Spleen (tissue), 11 donors: ENCODE measurements at regions not wholly inside any gene's neighbourhood (a gene's known extent, or its start where the extent isn't known, plus 50 kb on each side); places are given as distances from the start of the nearest gene placed in this dataset.
A peak's percentile ranks its signal among the peaks of the same experiment; 100 is the strongest.
"Not testable (repeated sequence)": the region's sequence is repeated elsewhere in the genome, so short reads cannot be mapped to it uniquely, and the experiment has no call there.

Experiments
- DNase-seq: peaks from one replicate; pipeline ENCODE4 v3.0.0-alpha.2; 2020
- H3K27ac ChIP-seq, 8 donors: fragments of 200-600 bp; sonication (generic) in 7 of 8; 1 replicate in 4 of 8; 2 replicates in 4 of 8; pipeline versions ENCODE4 v1.5.0 to v1.8.0; 2016 to 2021; ENCODE audit warnings: inconsistent platforms in 4 of 8, mild to moderate bottlenecking in 4 of 8, moderate library complexity in 1 of 8
- H3K27me3 ChIP-seq, 7 donors: fragments of 200-600 bp; sonication (generic) in 6 of 7; replicated peaks in 1 of 7; 1 replicate in 4 of 7; 2 replicates in 3 of 7; pipeline versions ENCODE4 v1.5.0 to v1.8.0; 2016 to 2021; ENCODE audit warnings: inconsistent platforms in 3 of 7, mild to moderate bottlenecking in 1 of 7
- H3K36me3 ChIP-seq, 6 donors: fragments of 200-600 bp; sonication (generic) in 5 of 6; 1 replicate in 4 of 6; 2 replicates in 2 of 6; pipeline versions ENCODE4 v1.5.0 to v1.8.0; 2016 to 2021; ENCODE audit warnings: inconsistent platforms in 2 of 6
- H3K4me1 ChIP-seq, 6 donors: fragments of 200-600 bp; sonication (generic) in 5 of 6; 1 replicate in 3 of 6; 2 replicates in 3 of 6; pipeline versions ENCODE4 v1.5.0 to v1.8.0; 2016 to 2021; ENCODE audit warnings: inconsistent platforms in 3 of 6
- H3K4me3 ChIP-seq, 8 donors: fragments of 200-600 bp; sonication (generic) in 7 of 8; 1 replicate in 4 of 8; 2 replicates in 4 of 8; pipeline versions ENCODE4 v1.5.0 to v1.8.0; 2016 to 2021; ENCODE audit warnings: inconsistent platforms in 4 of 8, mild to moderate bottlenecking in 4 of 8, moderate library complexity in 2 of 8
- H3K9me3 ChIP-seq, 8 donors: fragments of 200-600 bp; sonication (generic) in 7 of 8; 1 replicate in 4 of 8; 2 replicates in 4 of 8; pipeline versions ENCODE4 v1.5.0 to v1.8.0; 2016 to 2021; ENCODE audit warnings: inconsistent platforms in 4 of 8
- POLR2AphosphoS5 ChIP-seq, 3 donors: sonication (generic); formaldehyde crosslinking; IDR thresholded peaks; one replicate each; pipeline ENCODE4 v1.5.1; 2017; ENCODE audit warnings: antibody characterized with exemption in 3 of 3
- WGBS, 5 donors: extraction: QIAGEN DNeasy Blood & Tissue Kit in 3 of 5; methylation state at CpG; one replicate each; pipeline versions ENCODE4 v1.1.5 to v1.1.7; 2013 to 2018; 5-methylcytosine and 5-hydroxymethylcytosine counted together
- intact Hi-C: fragments of 100-400 bp; cut with DNase I; formaldehyde crosslinking; loops from one replicate; pipeline ENCODE4 v1.15.0; 2023; ENCODE audit warnings: low total_unique reads
- donor health status: healthy with polysubstance abuse.
- donor health status: DM: no; HTN: no; CAD: no; lungs with moderate emphysema.
- donor health status: DM: no; HTN: no; CAD: no.
- donor health status: Bipolar disorder and iron deficiency.
- donor health status: healthy.
- donor health status: DM: no; HTN: no; CAD: no.
- donor health status: DM: yes; HTN: yes; CAD: no.

DNA sequence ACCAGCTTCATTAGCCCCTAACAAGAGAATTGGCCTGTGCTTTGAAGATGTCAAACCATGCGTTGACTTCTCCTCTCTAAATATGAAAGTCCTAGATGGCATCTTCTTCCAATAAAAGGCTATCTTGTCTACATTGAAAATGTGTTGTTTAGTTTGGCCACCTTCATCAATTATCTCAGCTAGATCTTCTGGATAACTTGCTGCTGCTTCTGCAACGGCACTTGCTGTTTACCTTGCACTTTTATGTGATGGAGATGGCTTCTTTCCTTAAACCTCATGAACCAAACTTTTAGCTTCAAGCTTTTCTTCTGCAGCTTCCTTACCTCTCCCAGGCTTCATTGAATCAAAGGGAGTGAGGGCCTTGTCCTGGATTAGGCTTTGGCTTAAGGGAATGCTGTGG lies 58.6 kb upstream of the CSNK1E start:
- peaks cover 0 to 47% (median 8%) of the 10 kb centered on the region in 6 donors for H3K36me3 ChIP-seq
- H3K4me3 ChIP-seq, H3K27me3 ChIP-seq, DNase-seq, intact Hi-C loops, H3K27ac ChIP-seq: not testable (repeated sequence)
- H3K4me1 ChIP-seq: peaks cover 0 to 24% (median 6%) of the 10 kb centered on the region in 6 donors
- WGBS, 5 donors: 82 to 98% (median 91%) methylated on average over 2 of the region's 2 CpGs
- peaks cover 0 to 12% (median 10%) of the 10 kb centered on the region in 8 donors for H3K9me3 ChIP-seq

DNA sequence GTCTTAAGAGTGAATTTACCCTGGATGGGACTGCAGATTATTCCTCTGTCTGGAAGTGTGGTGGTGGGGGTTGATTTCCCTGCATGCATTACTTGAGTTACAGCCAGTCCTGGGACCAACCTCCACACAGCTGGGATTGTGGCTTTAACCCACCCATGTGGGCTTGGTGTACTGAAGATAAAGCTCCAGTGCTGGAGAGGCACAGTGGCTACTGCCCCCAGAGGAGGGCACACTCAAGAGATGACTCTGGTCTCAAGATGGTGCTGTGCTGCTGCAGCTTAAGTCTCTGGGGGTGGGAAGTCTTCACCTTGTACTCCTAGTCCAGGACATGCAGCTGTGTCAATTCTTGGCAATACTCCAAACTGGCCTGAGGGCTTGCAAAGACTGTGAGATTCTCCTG lies 57.8 kb upstream of the CSNK1E start:
- H3K4me3 ChIP-seq, intact Hi-C loops, H3K27me3 ChIP-seq, DNase-seq: not testable (repeated sequence)
- Histone ChIP-seq H3K9me3 (peaks cover 0 to 12% (median 10%) of the 10 kb centered on the region in 8 donors), H3K36me3 (peaks cover 0 to 40% (median 8%) of the 10 kb centered on the region in 6 donors), H3K4me1 (peaks cover 0 to 24% (median 6%) of the 10 kb centered on the region in 6 donors), H3K27ac (peak overlapping the region in 2 of 8 donors; percentile 69 to 81)

DNA sequence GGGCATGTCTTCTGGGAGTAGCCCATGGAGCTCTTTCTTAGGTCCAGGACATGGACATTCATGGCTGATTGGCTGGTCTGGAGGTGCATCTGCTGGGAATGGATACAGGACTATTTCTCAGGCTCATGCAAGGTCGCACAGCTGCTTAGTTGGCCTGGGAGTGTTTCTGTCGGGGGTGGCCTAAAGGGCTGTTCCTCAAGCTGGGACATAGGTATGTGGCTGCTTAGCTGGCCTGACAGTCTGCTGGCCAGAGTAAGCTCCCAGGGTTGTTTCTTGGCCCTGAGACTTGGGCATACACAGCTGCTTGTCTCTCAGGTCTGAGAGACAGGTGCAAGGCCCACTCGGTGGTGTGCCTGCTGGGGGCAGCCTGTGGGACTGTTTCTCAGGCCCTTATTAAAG lies 57.2 kb upstream of the CSNK1E start:
- H3K4me3 ChIP-seq, intact Hi-C loops, H3K27me3 ChIP-seq, DNase-seq: not testable (repeated sequence)
- H3K27ac ChIP-seq: peak overlapping the region in 5 of 8 donors; percentile 52 to 81 (median 64)
- peaks cover 0 to 29% (median 6%) of the 10 kb centered on the region in 6 donors for H3K4me1 ChIP-seq
- peaks cover 0 to 12% (median 10%) of the 10 kb centered on the region in 8 donors for H3K9me3 ChIP-seq
- peaks cover 0 to 34% (median 8%) of the 10 kb centered on the region in 6 donors for H3K36me3 ChIP-seq
- WGBS, 5 donors: 70 to 86% (median 81%) methylated on average over 2 to 3 of the region's 3 CpGs

DNA sequence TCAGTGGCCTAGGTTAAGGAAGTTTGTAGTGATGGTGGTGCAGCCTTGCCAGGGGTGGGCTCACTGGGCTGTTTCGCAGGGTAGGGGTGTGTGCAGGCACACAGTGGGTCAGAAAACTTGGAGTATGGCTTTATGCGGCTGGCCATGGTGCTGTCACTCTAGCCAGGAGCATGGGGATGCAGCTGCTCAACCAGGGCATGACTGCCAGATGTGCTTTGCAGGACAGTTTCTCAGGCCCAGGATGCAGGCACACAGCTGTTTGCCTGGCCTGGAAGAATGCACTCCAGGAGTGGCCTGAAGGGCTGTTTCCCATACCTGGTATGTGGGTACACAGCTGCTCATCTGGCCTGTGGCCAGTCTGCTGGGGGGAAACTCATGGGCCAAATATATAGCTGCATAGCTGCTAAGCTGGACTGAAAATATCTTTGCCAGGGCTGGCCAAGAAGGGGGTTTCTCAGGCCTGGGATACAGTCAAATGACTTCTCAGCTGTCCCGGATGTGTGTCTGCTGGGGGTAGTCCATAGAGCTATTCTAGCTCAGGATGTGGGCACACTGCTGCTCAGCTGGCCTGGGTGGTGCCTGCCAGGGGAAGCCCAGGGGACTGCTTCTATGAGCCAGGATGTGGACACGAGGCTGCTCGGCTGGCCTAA lies 56.7 kb upstream of the CSNK1E start:
- H3K27me3 ChIP-seq, H3K4me3 ChIP-seq, intact Hi-C loops: not testable (repeated sequence)
- peak; percentile 79 for DNase-seq
- Histone ChIP-seq H3K4me1 (peaks cover 0 to 33% (median 6%) of the 10 kb centered on the region in 6 donors), H3K9me3 (peaks cover 0 to 12% (median 10%) of the 10 kb centered on the region in 8 donors), H3K27ac (peak overlapping the region in 4 of 8 donors; percentile 52 to 81 (median 66)), H3K36me3 (peaks cover 0 to 29% (median 5%) of the 10 kb centered on the region in 6 donors)
- peak; percentile 47 to 72 (median 52) for TF ChIP-seq POLR2AphosphoS5 (IDR thresholded peaks at IDR 0.05)
- WGBS, 5 donors: 80 to 87% (median 83%) methylated on average over 3 to 5 of the region's 5 CpGs; no CpG with 5 or more reads in 1 of the 5 donors

DNA sequence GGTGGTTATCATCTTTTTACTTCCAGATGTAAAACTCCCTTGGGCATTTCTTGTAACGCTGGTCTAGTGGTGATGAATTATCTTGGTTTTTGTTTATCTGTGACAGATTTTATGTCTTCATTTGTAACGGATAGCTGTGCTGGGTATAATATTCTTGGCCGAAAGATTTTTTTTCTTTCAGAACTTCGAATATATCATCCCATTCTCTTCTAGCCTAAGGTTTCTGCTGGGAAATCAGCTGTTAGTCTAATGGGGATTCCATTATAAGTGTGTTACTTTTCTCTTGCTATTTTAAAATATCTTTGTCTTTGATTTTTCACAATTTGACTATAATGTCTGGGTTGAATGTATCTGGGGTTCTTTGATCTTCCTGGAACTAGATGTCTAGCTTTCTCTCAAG lies 55.4 kb upstream of the CSNK1E start:
- H3K27ac ChIP-seq, DNase-seq, H3K27me3 ChIP-seq, H3K4me3 ChIP-seq, intact Hi-C loops: not testable (repeated sequence)
- Histone ChIP-seq H3K4me1 (peaks cover 0 to 38% (median 6%) of the 10 kb centered on the region in 6 donors), H3K36me3 (peaks cover 0 to 18% (median 0%) of the 10 kb centered on the region in 6 donors), H3K9me3 (peaks cover 0 to 12% (median 10%) of the 10 kb centered on the region in 8 donors)
- 95 to 98% (median 96%) methylated on average over 4 of the region's 4 CpGs for WGBS, 5 donors

DNA sequence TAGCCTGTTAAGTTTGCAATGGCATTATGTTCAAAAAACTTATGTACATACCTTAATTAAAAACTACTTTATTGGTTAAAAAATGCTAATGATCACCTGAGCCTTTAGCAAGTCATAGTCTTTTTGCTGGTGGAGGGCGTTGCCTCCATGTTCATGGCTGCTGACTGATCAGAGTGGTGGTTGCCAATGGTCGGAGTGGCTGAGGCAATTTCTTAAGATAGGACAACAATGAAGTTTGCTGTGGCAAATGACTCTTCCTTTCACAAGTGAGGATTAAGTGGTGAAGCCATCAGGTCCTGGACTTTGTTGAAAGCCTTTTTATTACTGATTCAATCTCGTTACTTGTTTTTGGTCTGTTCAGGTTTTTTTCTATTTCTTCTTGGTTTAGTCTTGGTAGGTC lies 53.3 kb upstream of the CSNK1E start:
- DNase-seq, H3K27me3 ChIP-seq, H3K27ac ChIP-seq, H3K4me3 ChIP-seq, intact Hi-C loops: not testable (repeated sequence)
- H3K36me3 ChIP-seq: peaks cover 0 to 12% (median 0%) of the 10 kb centered on the region in 6 donors
- WGBS, 5 donors: 89 to 97% (median 92%) methylated on average over 2 to 3 of the region's 3 CpGs
- peaks cover 0 to 32% (median 6%) of the 10 kb centered on the region in 6 donors for H3K4me1 ChIP-seq
- peaks cover 0 to 12% (median 10%) of the 10 kb centered on the region in 8 donors for H3K9me3 ChIP-seq

DNA sequence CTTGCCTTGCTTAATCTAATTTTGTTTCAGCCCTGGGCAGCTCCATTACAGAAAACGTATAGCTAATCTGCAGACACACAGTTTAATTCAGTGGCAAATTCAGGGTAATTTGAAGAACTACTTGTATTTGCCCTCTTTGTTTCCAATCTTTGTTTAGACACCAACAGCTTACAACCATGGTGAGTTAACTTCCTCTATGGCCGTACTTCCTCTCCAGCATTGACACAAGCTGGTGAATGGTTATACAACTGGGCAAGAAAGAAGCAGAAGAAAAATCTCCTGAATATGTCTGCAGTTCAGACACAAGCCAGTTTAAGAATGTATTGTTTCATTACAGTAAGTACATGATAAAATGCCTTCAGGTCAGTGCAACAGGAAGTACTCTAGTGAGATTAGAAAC lies 51.9 kb upstream of the CSNK1E start:
- not testable (repeated sequence) for DNase-seq
- peak overlapping the region in 5 of 8 donors; percentile 34 to 47 (median 43) for H3K27ac ChIP-seq

More for the DNA sequence above, 51.9 kb upstream of the CSNK1E start:
- H3K36me3 ChIP-seq, H3K4me3 ChIP-seq, H3K27me3 ChIP-seq, intact Hi-C loops: not testable (repeated sequence)
- H3K9me3 ChIP-seq: peaks cover 0 to 12% (median 10%) of the 10 kb centered on the region in 8 donors
- H3K4me1 ChIP-seq: peaks cover 0 to 20% (median 2%) of the 10 kb centered on the region in 6 donors
- 22 to 44% (median 31%) methylated on average over 1 to 2 of the region's 2 CpGs for WGBS, 5 donors
